ENCODE measurements at regions not wholly inside any gene's neighbourhood (a gene's known extent, or its start where the extent isn't known, plus 50 kb on each side); places are given as distances from the start of the nearest gene placed in this dataset.

- Mint-ChIP-seq H3K9me3 (peaks cover 16% of the 10 kb centered on the region), H3K4me1 (ENCODE audit: low read depth) (no peaks in the 10 kb centered on the region), H3K36me3 (ENCODE audit: low read depth) (no peaks in the 10 kb centered on the region), H3K27me3 (ENCODE audit: low read depth) (no peaks in the 10 kb centered on the region), H3K27ac (no peak overlapping the region), H3K4me3 (ENCODE audit: low read depth) (no peak overlapping the region)
- DNase-seq (ENCODE audit: low spot score), result no peak
- intact Hi-C loops (cut with micrococcal nuclease), result no loop called here
Measured at GRCh38 chr12:115215544-115215943, 531.6 kb upstream of the TBX3 start.

GRCh38 chr12:115213538-115214016 lies 529.6 kb upstream of the TBX3 start:
- no peak overlapping the region for H3K27ac Mint-ChIP-seq
- H3K4me3 Mint-ChIP-seq (ENCODE audit: low read depth), result no peak overlapping the region
- no peaks in the 10 kb centered on the region for H3K27me3 Mint-ChIP-seq (ENCODE audit: low read depth)
- no peaks in the 10 kb centered on the region for H3K36me3 Mint-ChIP-seq (ENCODE audit: low read depth)
- intact Hi-C loops (cut with micrococcal nuclease), result no loop called here
- DNase-seq (ENCODE audit: low spot score), result no peak
- H3K4me1 Mint-ChIP-seq (ENCODE audit: low read depth), result no peaks in the 10 kb centered on the region
- H3K9me3 Mint-ChIP-seq, result peaks cover 20% of the 10 kb centered on the region

- H3K27ac Mint-ChIP-seq, result no peak overlapping the region
- no peaks in the 10 kb centered on the region for H3K27me3 Mint-ChIP-seq (ENCODE audit: low read depth)
- H3K4me3 Mint-ChIP-seq (ENCODE audit: low read depth), result no peak overlapping the region
- intact Hi-C loops (cut with micrococcal nuclease), result no loop called here
- peaks cover 20% of the 10 kb centered on the region for H3K9me3 Mint-ChIP-seq
- DNase-seq (ENCODE audit: low spot score), result no peak
- H3K36me3 Mint-ChIP-seq (ENCODE audit: low read depth), result no peaks in the 10 kb centered on the region
- H3K4me1 Mint-ChIP-seq (ENCODE audit: low read depth), result no peaks in the 10 kb centered on the region
Measured at GRCh38 chr12:115213118-115213517, 529.1 kb upstream of the TBX3 start.

- Mint-ChIP-seq H3K4me1 (ENCODE audit: low read depth) (no peaks in the 10 kb centered on the region), H3K36me3 (ENCODE audit: low read depth) (no peaks in the 10 kb centered on the region), H3K9me3 (peaks cover 20% of the 10 kb centered on the region), H3K27me3 (ENCODE audit: low read depth) (no peaks in the 10 kb centered on the region), H3K4me3 (ENCODE audit: low read depth) (no peak overlapping the region), H3K27ac (no peak overlapping the region)
- intact Hi-C loops (cut with micrococcal nuclease), result no loop called here
- no peak for DNase-seq (ENCODE audit: low spot score)
Measured at GRCh38 chr12:115212356-115212755, 528.4 kb upstream of the TBX3 start.

GRCh38 chr12:115210533-115211252 lies 526.7 kb upstream of the TBX3 start:
- intact Hi-C loops (cut with micrococcal nuclease), result no loop called here
- DNase-seq (ENCODE audit: low spot score), result no peak
- H3K4me1 Mint-ChIP-seq (ENCODE audit: low read depth), result no peaks in the 10 kb centered on the region
- H3K36me3 Mint-ChIP-seq (ENCODE audit: low read depth), result no peaks in the 10 kb centered on the region
- peaks cover 20% of the 10 kb centered on the region for H3K9me3 Mint-ChIP-seq
- H3K27ac Mint-ChIP-seq, result no peak overlapping the region
- no peaks in the 10 kb centered on the region for H3K27me3 Mint-ChIP-seq (ENCODE audit: low read depth)
- no peak overlapping the region for H3K4me3 Mint-ChIP-seq (ENCODE audit: low read depth)

GRCh38 chr12:115209230-115209629 lies 525.3 kb upstream of the TBX3 start:
- no peaks in the 10 kb centered on the region for H3K4me1 Mint-ChIP-seq (ENCODE audit: low read depth)
- no peak overlapping the region for H3K27ac Mint-ChIP-seq
- H3K27me3 Mint-ChIP-seq (ENCODE audit: low read depth), result no peaks in the 10 kb centered on the region
- intact Hi-C loops (cut with micrococcal nuclease), result no loop called here
- no peaks in the 10 kb centered on the region for H3K36me3 Mint-ChIP-seq (ENCODE audit: low read depth)
- H3K4me3 Mint-ChIP-seq (ENCODE audit: low read depth), result no peak overlapping the region
- no peak for DNase-seq (ENCODE audit: low spot score)
- H3K9me3 Mint-ChIP-seq, result peaks cover 20% of the 10 kb centered on the region

- H3K27me3 Mint-ChIP-seq (ENCODE audit: low read depth), result no peaks in the 10 kb centered on the region
- H3K4me1 Mint-ChIP-seq (ENCODE audit: low read depth), result no peaks in the 10 kb centered on the region
- DNase-seq (ENCODE audit: low spot score), result no peak
- intact Hi-C loops (cut with micrococcal nuclease), result no loop called here
- no peaks in the 10 kb centered on the region for H3K36me3 Mint-ChIP-seq (ENCODE audit: low read depth)
- H3K4me3 Mint-ChIP-seq (ENCODE audit: low read depth), result no peak overlapping the region
- H3K27ac Mint-ChIP-seq, result no peak overlapping the region
- H3K9me3 Mint-ChIP-seq, result peaks cover 20% of the 10 kb centered on the region
Measured at GRCh38 chr12:115208098-115208497, 524.1 kb upstream of the TBX3 start.

GRCh38 chr12:115207216-115207915 lies 523.4 kb upstream of the TBX3 start:
- Mint-ChIP-seq H3K9me3 (peaks cover 16% of the 10 kb centered on the region), H3K27ac (no peak overlapping the region), H3K4me1 (ENCODE audit: low read depth) (no peaks in the 10 kb centered on the region), H3K4me3 (ENCODE audit: low read depth) (no peak overlapping the region), H3K36me3 (ENCODE audit: low read depth) (no peaks in the 10 kb centered on the region), H3K27me3 (ENCODE audit: low read depth) (no peaks in the 10 kb centered on the region)
- intact Hi-C loops (cut with micrococcal nuclease), result no loop called here
- DNase-seq (ENCODE audit: low spot score), result no peak

GRCh38 chr12:115206801-115207200 lies 522.8 kb upstream of the TBX3 start:
- no peaks in the 10 kb centered on the region for H3K36me3 Mint-ChIP-seq (ENCODE audit: low read depth)
- intact Hi-C loops (cut with micrococcal nuclease), result no loop called here
- H3K4me3 Mint-ChIP-seq (ENCODE audit: low read depth), result no peak overlapping the region
- no peak for DNase-seq (ENCODE audit: low spot score)
- no peaks in the 10 kb centered on the region for H3K27me3 Mint-ChIP-seq (ENCODE audit: low read depth)
- no peaks in the 10 kb centered on the region for H3K4me1 Mint-ChIP-seq (ENCODE audit: low read depth)
- no peak overlapping the region for H3K27ac Mint-ChIP-seq
- peaks cover 13% of the 10 kb centered on the region for H3K9me3 Mint-ChIP-seq

- Mint-ChIP-seq H3K4me1 (ENCODE audit: low read depth) (no peaks in the 10 kb centered on the region), H3K4me3 (ENCODE audit: low read depth) (no peak overlapping the region), H3K9me3 (peaks cover 6% of the 10 kb centered on the region), H3K36me3 (ENCODE audit: low read depth) (no peaks in the 10 kb centered on the region), H3K27ac (no peak overlapping the region), H3K27me3 (ENCODE audit: low read depth) (no peaks in the 10 kb centered on the region)
- DNase-seq (ENCODE audit: low spot score), result no peak
- intact Hi-C loops (cut with micrococcal nuclease), result no loop called here
Measured at GRCh38 chr12:115205755-115206308, 521.9 kb upstream of the TBX3 start.

- peaks cover under 1% of the 10 kb centered on the region for H3K9me3 Mint-ChIP-seq
- H3K27me3 Mint-ChIP-seq (ENCODE audit: low read depth), result no peaks in the 10 kb centered on the region
- H3K4me3 Mint-ChIP-seq (ENCODE audit: low read depth), result no peak overlapping the region
- intact Hi-C loops (cut with micrococcal nuclease), result no loop called here
- no peak overlapping the region for H3K27ac Mint-ChIP-seq
- H3K4me1 Mint-ChIP-seq (ENCODE audit: low read depth), result no peaks in the 10 kb centered on the region
- no peaks in the 10 kb centered on the region for H3K36me3 Mint-ChIP-seq (ENCODE audit: low read depth)
- no peak for DNase-seq (ENCODE audit: low spot score)
Measured at GRCh38 chr12:115204957-115205754, 521.2 kb upstream of the TBX3 start.

- Mint-ChIP-seq H3K36me3 (ENCODE audit: low read depth) (no peaks in the 10 kb centered on the region), H3K4me3 (ENCODE audit: low read depth) (no peak overlapping the region), H3K9me3 (peaks cover 4% of the 10 kb centered on the region), H3K4me1 (ENCODE audit: low read depth) (no peaks in the 10 kb centered on the region), H3K27ac (no peak overlapping the region), H3K27me3 (ENCODE audit: low read depth) (no peaks in the 10 kb centered on the region)
- DNase-seq (ENCODE audit: low spot score), result no peak
- intact Hi-C loops (cut with micrococcal nuclease), result no loop called here
Measured at GRCh38 chr12:115203701-115204100, 519.7 kb upstream of the TBX3 start.

Data from activated T-helper 2 cell treated with anti-CD3 and anti-CD28 coated beads, Interferon-gamma antibody, Interleukin-2, Interleukin-4, amounts not matched to agents 10 μg/mL and 5 μg/mL and 100 μg/mL, durations not matched to agents 14 hours and 24 hours and 36 hours (primary cell).